ENCODE measurements at regions not wholly inside any gene's neighbourhood (a gene's known extent, or its start where the extent isn't known, plus 50 kb on each side); places are given as distances from the start of the nearest gene placed in this dataset.
"Not testable (repeated sequence)": the region's sequence is repeated elsewhere in the genome, so short reads cannot be mapped to it uniquely, and the experiment has no call there.

DNA sequence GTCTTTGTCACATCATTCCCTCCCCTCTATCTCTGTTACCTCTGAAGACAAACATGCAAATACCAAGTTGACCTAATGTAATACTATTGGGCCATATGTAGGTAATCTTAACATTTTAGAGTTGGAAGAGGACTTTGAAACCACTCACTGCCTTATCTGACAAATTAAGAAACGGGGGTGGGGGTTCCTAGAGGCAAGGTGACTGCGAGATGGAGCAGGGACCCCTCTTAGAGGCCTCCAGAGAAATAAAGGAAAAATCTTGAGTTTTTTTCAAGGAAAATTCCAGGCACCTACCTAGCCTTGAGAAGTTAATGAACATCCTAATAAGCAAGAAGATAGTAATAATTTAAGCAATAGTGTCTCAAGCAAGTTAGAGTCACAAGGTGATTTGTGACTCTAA is 270.8 kb downstream of the CD83 start:
- Histone ChIP-seq H3K36me3 (ENCODE audit: control insufficient read depth in 2 of 2, insufficient read depth in 1 of 2, low read length in 2 of 2) (no peaks in the 10 kb centered on the region), H3K4me1 (ENCODE audit: control insufficient read depth, insufficient read depth, low read length) (peaks cover 3% of the 10 kb centered on the region; the same call in 1 of the 2 replicates), H3K4me3 (ENCODE audit: low read depth, low read length) (no peak overlapping the region), H3K9me3 (ENCODE audit: control insufficient read depth, insufficient read depth, low read depth, low read length) (no peaks in the 10 kb centered on the region), H3K27ac (ENCODE audit: extremely low read depth, low read depth, low read length) (no peak overlapping the region)
- CTCF ChIA-PET, result no interaction called here
- POLR2A ChIA-PET, result no interaction called here
- no peak for TF ChIP-seq ZNF626 (tag by site-specific recombination; IDR thresholded peaks at IDR 0.05)
- TF ChIP-seq, protein P1, sequence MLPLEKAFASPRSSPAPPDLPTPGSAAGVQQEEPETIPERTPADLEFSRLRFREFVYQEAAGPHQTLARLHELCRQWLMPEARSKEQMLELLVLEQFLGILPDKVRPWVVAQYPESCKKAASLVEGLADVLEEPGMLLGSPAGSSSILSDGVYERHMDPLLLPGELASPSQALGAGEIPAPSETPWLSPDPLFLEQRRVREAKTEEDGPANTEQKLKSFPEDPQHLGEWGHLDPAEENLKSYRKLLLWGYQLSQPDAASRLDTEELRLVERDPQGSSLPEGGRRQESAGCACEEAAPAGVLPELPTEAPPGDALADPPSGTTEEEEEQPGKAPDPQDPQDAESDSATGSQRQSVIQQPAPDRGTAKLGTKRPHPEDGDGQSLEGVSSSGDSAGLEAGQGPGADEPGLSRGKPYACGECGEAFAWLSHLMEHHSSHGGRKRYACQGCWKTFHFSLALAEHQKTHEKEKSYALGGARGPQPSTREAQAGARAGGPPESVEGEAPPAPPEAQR (tag by site-specific recombination; IDR thresholded peaks at IDR 0.05), result no peak
- no peak for TF ChIP-seq REST (tag by site-specific recombination; IDR thresholded peaks at IDR 0.05)
- no peak for TF ChIP-seq HOXD13 (CRISPR knock-in tag; IDR thresholded peaks at IDR 0.05; ENCODE audit: borderline replicate concordance)
- TF ChIP-seq, protein P2, sequence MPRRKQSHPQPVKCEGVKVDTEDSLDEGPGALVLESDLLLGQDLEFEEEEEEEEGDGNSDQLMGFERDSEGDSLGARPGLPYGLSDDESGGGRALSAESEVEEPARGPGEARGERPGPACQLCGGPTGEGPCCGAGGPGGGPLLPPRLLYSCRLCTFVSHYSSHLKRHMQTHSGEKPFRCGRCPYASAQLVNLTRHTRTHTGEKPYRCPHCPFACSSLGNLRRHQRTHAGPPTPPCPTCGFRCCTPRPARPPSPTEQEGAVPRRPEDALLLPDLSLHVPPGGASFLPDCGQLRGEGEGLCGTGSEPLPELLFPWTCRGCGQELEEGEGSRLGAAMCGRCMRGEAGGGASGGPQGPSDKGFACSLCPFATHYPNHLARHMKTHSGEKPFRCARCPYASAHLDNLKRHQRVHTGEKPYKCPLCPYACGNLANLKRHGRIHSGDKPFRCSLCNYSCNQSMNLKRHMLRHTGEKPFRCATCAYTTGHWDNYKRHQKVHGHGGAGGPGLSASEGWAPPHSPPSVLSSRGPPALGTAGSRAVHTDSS (tag by site-specific recombination; IDR thresholded peaks at IDR 0.05), result no peak
- no peak for TF ChIP-seq ZNF292 (tag by site-specific recombination; IDR thresholded peaks at IDR 0.05; ENCODE audit: borderline replicate concordance, low read depth)
- no peak for TF ChIP-seq ZSCAN16 (tag by site-specific recombination; IDR thresholded peaks at IDR 0.05)
- no peak for TF ChIP-seq ZNF514 (tag by site-specific recombination; IDR thresholded peaks at IDR 0.05)
- TF ChIP-seq SCRT2 (tag by site-specific recombination; IDR thresholded peaks at IDR 0.05), result no peak
- no peak for TF ChIP-seq ZNF544 (tag by site-specific recombination; IDR thresholded peaks at IDR 0.05)
- no peak for TF ChIP-seq ZNF623 (tag by site-specific recombination; IDR thresholded peaks at IDR 0.05)
- TF ChIP-seq GLI2 (tag by site-specific recombination; IDR thresholded peaks at IDR 0.05; ENCODE audit: borderline replicate concordance, low read depth), result no peak
- no peak for TF ChIP-seq ZXDB (tag by site-specific recombination; IDR thresholded peaks at IDR 0.05)
- TF ChIP-seq ZNF510 (tag by site-specific recombination; IDR thresholded peaks at IDR 0.05; ENCODE audit: insufficient replicate concordance), result no peak
- TF ChIP-seq ZBTB49 (tag by site-specific recombination; IDR thresholded peaks at IDR 0.05; ENCODE audit: low read depth), result no peak

- H3K4me3 ChIP-seq (ENCODE audit: low read depth, low read length); CTCF ChIA-PET; H3K27ac ChIP-seq (ENCODE audit: extremely low read depth, low read depth, low read length); H3K36me3 ChIP-seq (ENCODE audit: control insufficient read depth in 2 of 2, insufficient read depth in 1 of 2, low read length in 2 of 2); POLR2A ChIA-PET; H3K4me1 ChIP-seq (ENCODE audit: control insufficient read depth, insufficient read depth, low read length); H3K9me3 ChIP-seq (ENCODE audit: control insufficient read depth, insufficient read depth, low read depth, low read length): not testable (repeated sequence)
Measured at GRCh38 chr6:14389776-14390175, 272.2 kb downstream of the CD83 start.
